K562 (cell line): ENCODE measurements at regions not wholly inside any gene's neighbourhood (a gene's known extent, or its start where the extent isn't known, plus 50 kb on each side); places are given as distances from the start of the nearest gene placed in this dataset.

Experiments used
- ATAC-seq: fragments of 200-7000 bp; cut with Tn5 transposase; 3 replicates; pipeline ENCODE4 v1.9.1; 2020; ENCODE audit warnings: moderate library complexity
- BruUV-seq: library from RNA; stranded (reverse); fragments of 400-500 nt; replicated peaks from 2 replicates; lab custom pipeline; 2021; lab: Mats Ljungman, UMichigan
- CTCF ChIA-PET: fragments of 300-600 bp; formaldehyde crosslinking; extraction: SDS; loops from one replicate; lab custom pipeline; 2021; ENCODE audit warnings: low intra/inter-chr PET ratio; lab: Yijun Ruan, JAX
- POLR2A ChIA-PET: fragments of 300-600, 350-650 bp; sonication (Branson Sonifier 250); formaldehyde crosslinking; extraction: SDS; loops from one replicate; lab custom pipeline; 2021; ENCODE audit warnings: antibody characterized with exemption, inconsistent platforms; lab: Yijun Ruan, JAX
- DNase-seq, 4 experiments: peaks; one replicate each; pipeline versions ENCODE4 v3.0.0 to v3.0.0-alpha.2; 2011 to 2018; ENCODE audit warnings: low spot score in 3 of 4, mixed read lengths in 3 of 4; ENCODE audit errors: extremely low read depth in 1 of 4
- FAIRE-seq: peaks from 2 replicates; lab custom pipeline; 2011; peaks lifted over from hg19 to GRCh38; lab: Jason Lieb, UNC
- H2AFZ ChIP-seq: 2 replicates; pipeline ENCODE4 v1.6.0; 2011; ENCODE audit warnings: low read depth, low read length, control low read depth, inconsistent platforms
- H3K27ac ChIP-seq: fragments of 200-600 bp; 3 replicates; pipeline ENCODE4 v1.8.0; 2011; ENCODE audit warnings: low read depth, mild to moderate bottlenecking, control low read depth, inconsistent platforms, low read length, moderate library complexity, mixed read lengths; ENCODE audit errors: extremely low read depth
- H3K27me3 ChIP-seq, 2 experiments: fragments of 300-600 bp in 1 of 2; 2 replicates in 1 of 2; 3 replicates in 1 of 2; pipeline versions ENCODE4 v1.6.0 to v1.8.0; 2011; ENCODE audit warnings: inconsistent platforms in 2 of 2, low read length in 2 of 2, mild to moderate bottlenecking in 1 of 2, mixed read lengths in 1 of 2, moderate library complexity in 1 of 2; ENCODE audit not compliant: control insufficient read depth in 2 of 2, insufficient read depth in 2 of 2
- H3K36me3 ChIP-seq: fragments of 300-600 bp; 3 replicates; pipeline ENCODE4 v1.8.0; 2011; ENCODE audit warnings: mild to moderate bottlenecking, low read length, inconsistent platforms; ENCODE audit not compliant: control insufficient read depth, insufficient read depth
- H3K4me1 ChIP-seq, 2 experiments: fragments of 200-600 bp in 1 of 2; replicated peaks in 1 of 2; 2 replicates in 1 of 2; 3 replicates in 1 of 2; pipeline versions ENCODE4 v1.5.1 to v1.8.0; 2011; ENCODE audit warnings: inconsistent platforms in 2 of 2, low read length in 2 of 2, mild to moderate bottlenecking in 1 of 2, mixed read lengths in 1 of 2, moderate library complexity in 1 of 2; ENCODE audit not compliant: control insufficient read depth in 2 of 2, insufficient read depth in 2 of 2
- H3K4me2 ChIP-seq: 2 replicates; pipeline ENCODE4 v1.6.1; 2011; ENCODE audit warnings: low read length, control low read depth, inconsistent platforms, mixed read lengths; ENCODE audit not compliant: insufficient read depth
- H3K4me3 ChIP-seq: fragments of 200-600 bp; sonication (generic), shearing (Covaris generic); 2 replicates; pipeline ENCODE4 v1.5.1; 2016; ENCODE audit warnings: control low read depth, inconsistent platforms
- H3K79me2 ChIP-seq: fragments of 200-600 bp; 3 replicates; pipeline ENCODE4 v1.8.0; 2011; ENCODE audit warnings: low read length, inconsistent platforms; ENCODE audit not compliant: control insufficient read depth, insufficient read depth
- H3K9ac ChIP-seq, 2 experiments: 2 replicates each; pipeline versions ENCODE4 v1.6.0 to v1.6.1; 2011; ENCODE audit warnings: low read depth in 2 of 2, low read length in 2 of 2, control low read depth in 1 of 2, inconsistent platforms in 1 of 2, mild to moderate bottlenecking in 1 of 2, mixed read lengths in 1 of 2; ENCODE audit not compliant: insufficient read depth in 1 of 2
- H3K9me1 ChIP-seq: one replicate; pipeline ENCODE4 v1.6.0; 2011; ENCODE audit warnings: inconsistent platforms, mild to moderate bottlenecking, low read length, moderate library complexity; ENCODE audit not compliant: control insufficient read depth, insufficient read depth
- H3K9me3 ChIP-seq: replicated peaks from 2 replicates; pipeline ENCODE4 v1.5.1; 2011; ENCODE audit warnings: low read depth, low read length, inconsistent platforms; ENCODE audit not compliant: control insufficient read depth, insufficient read depth
- H4K20me1 ChIP-seq: replicated peaks from 2 replicates; pipeline ENCODE4 v1.6.1; 2011; ENCODE audit warnings: low read length, inconsistent platforms, mixed read lengths; ENCODE audit not compliant: control insufficient read depth, insufficient read depth
- ARID2 ChIP-seq: fragments of 450-650 bp; IDR thresholded peaks from 2 replicates; pipeline ENCODE4 v1.6.1; 2017; ENCODE audit warnings: antibody characterized with exemption, mild to moderate bottlenecking
- DIDO1 ChIP-seq: fragments of 450-650 bp; IDR thresholded peaks from 2 replicates; pipeline ENCODE4 v1.6.1; 2016; ENCODE audit warnings: low read depth, missing biosample characterization, missing genetic modification characterization
- GATAD2B ChIP-seq: fragments of 450-650 bp; IDR thresholded peaks from 2 replicates; pipeline ENCODE4 v1.6.1; 2017; ENCODE audit warnings: mild to moderate bottlenecking, borderline replicate concordance
- HLTF ChIP-seq: fragments of 450-650 bp; IDR thresholded peaks from 2 replicates; pipeline ENCODE4 v1.6.1; 2016
- HMG20A ChIP-seq: fragments of 450-650 bp; formaldehyde crosslinking; conservative IDR thresholded peaks from 2 replicates; pipeline ENCODE4 v1.4.0; 2020; ENCODE audit warnings: mild to moderate bottlenecking, mixed read lengths
- MAFG ChIP-seq: fragments of 450-650 bp; conservative IDR thresholded peaks from 2 replicates; pipeline ENCODE4 v1.6.1; 2016; ENCODE audit warnings: missing genetic modification characterization, missing compliant biosample characterization
- MECOM ChIP-seq: fragments of 250-450 bp; sonication (Bioruptor Pico); IDR thresholded peaks from 2 replicates; pipeline ENCODE4 v1.8.0; 2022; ENCODE audit warnings: inconsistent platforms
- NUFIP1 ChIP-seq: fragments of 450-650 bp; IDR thresholded peaks from 2 replicates; pipeline ENCODE4 v1.6.1; 2018; ENCODE audit not compliant: partially characterized antibody
- PATZ1 ChIP-seq: fragments of 250-450 bp; sonication (Bioruptor Pico); IDR thresholded peaks from 2 replicates; pipeline ENCODE4 v1.5.0; 2020; ENCODE audit warnings: mild to moderate bottlenecking, borderline replicate concordance
- TARDBP ChIP-seq: fragments of 450-650 bp; IDR thresholded peaks from 2 replicates; pipeline ENCODE4 v1.6.1; 2016
- TOE1 ChIP-seq, 2 experiments: fragments of 450-650 bp in 1 of 2; sonication (generic) in 1 of 2; formaldehyde crosslinking in 1 of 2; IDR thresholded peaks; 2 replicates each; pipeline versions ENCODE4 v1.7.1 to v1.8.0; 2016 to 2022; ENCODE audit warnings: borderline replicate concordance in 2 of 2, mild to moderate bottlenecking in 2 of 2, antibody characterized with exemption in 1 of 2, inconsistent platforms in 1 of 2, low read depth in 1 of 2, missing genetic modification reagents in 1 of 2, moderate library complexity in 1 of 2
- ZBTB1 ChIP-seq: sonication (generic); formaldehyde crosslinking; IDR thresholded peaks from 2 replicates; pipeline ENCODE4 v1.8.1; 2023; ENCODE audit warnings: missing genetic modification reagents, low read depth, mild to moderate bottlenecking, borderline replicate concordance
- ZFP30 ChIP-seq: fragments of 250-450 bp; sonication (Bioruptor Pico); IDR thresholded peaks from 2 replicates; pipeline ENCODE4 v1.8.0; 2022; ENCODE audit warnings: moderate library complexity, mild to moderate bottlenecking, inconsistent platforms, borderline replicate concordance
- ZFX ChIP-seq: sonication (generic); formaldehyde crosslinking; IDR thresholded peaks from 2 replicates; pipeline ENCODE4 v1.8.0; 2022; ENCODE audit warnings: mild to moderate bottlenecking, missing genetic modification reagents, moderate library complexity
- ZNF175 ChIP-seq: fragments of 200-800 bp; sonication (Bioruptor generic); IDR thresholded peaks from 2 replicates; pipeline ENCODE4 v1.6.1; 2016; ENCODE audit warnings: low read depth, mild to moderate bottlenecking, missing genetic modification characterization, missing compliant biosample characterization
- WGBS: fragments of 100-300 bp; shearing (Covaris generic); methylation state at CpG from one replicate; pipeline ENCODE4 v1.1.6; 2016; ENCODE audit warnings: low coverage, mixed read lengths; ENCODE audit not compliant: insufficient coverage; ENCODE audit errors: missing lambda C conversion rate; 5-methylcytosine and 5-hydroxymethylcytosine counted together
- in situ Hi-C: fragments of 300-500 bp; cut with MboI; formaldehyde crosslinking; loops from 4 replicates; pipeline ENCODE4 v1.15.0; 2018; ENCODE audit warnings: inconsistent platforms, mixed read lengths
- intact Hi-C: fragments of 100-400 bp; cut with micrococcal nuclease; formaldehyde crosslinking; loops from 2 replicates; pipeline ENCODE4 v1.14.2; 2022
- TF ChIP-seq, protein P1 (sequence below): fragments of 450-650 bp; IDR thresholded peaks from 2 replicates; pipeline ENCODE4 v1.6.1; 2017; ENCODE audit warnings: mild to moderate bottlenecking, moderate library complexity
- TF ChIP-seq, protein P2 (sequence below): fragments of 250-450 bp; sonication (Bioruptor Pico); IDR thresholded peaks from 2 replicates; pipeline ENCODE4 v1.9.0; 2021; ENCODE audit warnings: mild to moderate bottlenecking
- TF ChIP-seq, protein P3 (sequence below): fragments of 250-450 bp; sonication (Bioruptor Pico); IDR thresholded peaks from 2 replicates; pipeline ENCODE4 v1.4.0; 2020; ENCODE audit warnings: mild to moderate bottlenecking

DNA sequence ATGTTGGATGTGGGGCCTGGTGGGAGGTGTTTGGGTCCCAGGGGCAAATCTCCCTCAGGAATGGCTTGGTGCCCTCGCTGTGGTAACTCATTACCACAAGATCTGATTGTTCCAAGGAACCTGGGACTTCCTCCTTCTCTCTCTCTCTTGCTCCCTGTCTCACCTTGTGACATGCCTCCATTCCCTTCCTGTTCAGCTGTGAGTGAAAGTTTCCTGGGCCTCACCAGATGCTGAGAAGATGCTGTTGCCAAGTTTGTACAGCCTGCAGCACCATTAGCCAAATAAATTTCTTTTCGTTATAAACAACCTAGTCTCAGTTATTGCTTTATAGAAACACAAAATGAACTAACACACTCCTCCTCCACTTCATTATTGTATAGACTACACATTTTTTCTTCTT lies 759.8 kb upstream of the MDGA2 start:
- FAIRE-seq (no peak), ATAC-seq (no peak), DNase-seq (no peak)
- Histone ChIP-seq H3K4me3 (no peak overlapping the region), H3K4me2 (no peak overlapping the region), H3K27me3 (no peaks in the 10 kb centered on the region), H2AFZ (no peak overlapping the region), H3K27ac (no peak overlapping the region), H3K4me1 (no peaks in the 10 kb centered on the region), H3K9me1 (no peaks in the 10 kb centered on the region), H3K9ac (no peak overlapping the region), H3K79me2 (no peaks in the 10 kb centered on the region), H4K20me1 (no peaks in the 10 kb centered on the region), H3K9me3 (no peaks in the 10 kb centered on the region), H3K36me3 (no peaks in the 10 kb centered on the region)
- no peak for TF ChIP-seq ZFX (CRISPR knock-in tag)
- TF ChIP-seq MECOM = no peak
- TF ChIP-seq, protein P1, sequence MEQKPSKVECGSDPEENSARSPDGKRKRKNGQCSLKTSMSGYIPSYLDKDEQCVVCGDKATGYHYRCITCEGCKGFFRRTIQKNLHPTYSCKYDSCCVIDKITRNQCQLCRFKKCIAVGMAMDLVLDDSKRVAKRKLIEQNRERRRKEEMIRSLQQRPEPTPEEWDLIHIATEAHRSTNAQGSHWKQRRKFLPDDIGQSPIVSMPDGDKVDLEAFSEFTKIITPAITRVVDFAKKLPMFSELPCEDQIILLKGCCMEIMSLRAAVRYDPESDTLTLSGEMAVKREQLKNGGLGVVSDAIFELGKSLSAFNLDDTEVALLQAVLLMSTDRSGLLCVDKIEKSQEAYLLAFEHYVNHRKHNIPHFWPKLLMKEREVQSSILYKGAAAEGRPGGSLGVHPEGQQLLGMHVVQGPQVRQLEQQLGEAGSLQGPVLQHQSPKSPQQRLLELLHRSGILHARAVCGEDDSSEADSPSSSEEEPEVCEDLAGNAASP = no peak
- TF ChIP-seq ARID2 = no peak
- TF ChIP-seq ZBTB1 (CRISPR knock-in tag) = no peak
- TF ChIP-seq MAFG (tag) = no peak
- no peak for TF ChIP-seq TOE1 (IDR thresholded peaks at IDR 0.05; ENCODE audit: borderline replicate concordance)
- TF ChIP-seq TOE1 (CRISPR knock-in tag; IDR thresholded peaks at IDR 0.05; ENCODE audit: borderline replicate concordance, low read depth) = no peak
- TF ChIP-seq HMG20A (CRISPR knock-in tag) = no peak
- TF ChIP-seq ZFP30 = no peak
- TF ChIP-seq NUFIP1 = no peak
- TF ChIP-seq, protein P2, sequence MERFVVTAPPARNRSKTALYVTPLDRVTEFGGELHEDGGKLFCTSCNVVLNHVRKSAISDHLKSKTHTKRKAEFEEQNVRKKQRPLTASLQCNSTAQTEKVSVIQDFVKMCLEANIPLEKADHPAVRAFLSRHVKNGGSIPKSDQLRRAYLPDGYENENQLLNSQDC (CRISPR knock-in tag) = no peak
- TF ChIP-seq PATZ1 = no peak
- no peak for TF ChIP-seq GATAD2B
- no peak for TF ChIP-seq ZNF175 (CRISPR knock-in tag)
- TF ChIP-seq, protein P3, sequence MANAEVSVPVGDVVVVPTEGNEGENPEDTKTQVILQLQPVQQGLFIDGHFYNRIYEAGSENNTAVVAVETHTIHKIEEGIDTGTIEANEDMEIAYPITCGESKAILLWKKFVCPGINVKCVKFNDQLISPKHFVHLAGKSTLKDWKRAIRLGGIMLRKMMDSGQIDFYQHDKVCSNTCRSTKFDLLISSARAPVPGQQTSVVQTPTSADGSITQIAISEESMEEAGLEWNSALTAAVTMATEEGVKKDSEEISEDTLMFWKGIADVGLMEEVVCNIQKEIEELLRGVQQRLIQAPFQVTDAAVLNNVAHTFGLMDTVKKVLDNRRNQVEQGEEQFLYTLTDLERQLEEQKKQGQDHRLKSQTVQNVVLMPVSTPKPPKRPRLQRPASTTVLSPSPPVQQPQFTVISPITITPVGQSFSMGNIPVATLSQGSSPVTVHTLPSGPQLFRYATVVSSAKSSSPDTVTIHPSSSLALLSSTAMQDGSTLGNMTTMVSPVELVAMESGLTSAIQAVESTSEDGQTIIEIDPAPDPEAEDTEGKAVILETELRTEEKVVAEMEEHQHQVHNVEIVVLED = no peak
- no peak for TF ChIP-seq DIDO1 (tag)
- no peak for TF ChIP-seq HLTF
- TF ChIP-seq TARDBP = no peak
- ChIA-PET CTCF (no interaction called here), POLR2A (no interaction called here)
- in situ Hi-C loops (no loop called here), intact Hi-C loops (no loop called here)
- WGBS = 0% methylated on average over 2 of the region's 2 CpGs
- no TSS peak for BruUV-seq
